Activated CD4-positive, CD25-positive, alpha-beta regulatory T cell (primary cell): ENCODE measurements at regions not wholly inside any gene's neighbourhood (a gene's known extent, or its start where the extent isn't known, plus 50 kb on each side); places are given as distances from the start of the nearest gene placed in this dataset.

ENCODE experiments used
- DNase-seq, 4 experiments: peaks; one replicate each; lab custom pipeline; 2025; lab: John Stamatoyannopoulos, UW

GRCh38 chr18:73638709-73639108 lies 508.9 kb downstream of the FBXO15 start:
- DNase-seq, result no peak

- DNase-seq, result no peak
These were observed 511.3 kb downstream of the FBXO15 start for GRCh38 chr18:73636355-73636754.

GRCh38 chr18:73626859-73627258 lies 520.8 kb downstream of the FBXO15 start:
- DNase-seq, result no peak

GRCh38 chr18:73626221-73626620 lies 521.4 kb downstream of the FBXO15 start:
- DNase-seq, result no peak

- no peak for DNase-seq
These were observed 526.5 kb downstream of the FBXO15 start for GRCh38 chr18:73621091-73621490.

GRCh38 chr18:73617981-73618380 lies 529.7 kb downstream of the FBXO15 start:
- no peak for DNase-seq

- no peak for DNase-seq
These were observed 532.1 kb downstream of the FBXO15 start for GRCh38 chr18:73615506-73615905.

- no peak for DNase-seq
These were observed 532.8 kb downstream of the FBXO15 start for GRCh38 chr18:73614812-73615211.

- no peak for DNase-seq
These were observed 533.8 kb downstream of the FBXO15 start for GRCh38 chr18:73613706-73614340.

- DNase-seq, result no peak
These were observed 549.6 kb downstream of the FBXO15 start for GRCh38 chr18:73597832-73598615.

- DNase-seq, result no peak
These were observed 552.9 kb downstream of the FBXO15 start for GRCh38 chr18:73594749-73595148.

GRCh38 chr18:73593207-73593606 lies 554.4 kb downstream of the FBXO15 start:
- no peak for DNase-seq

- no peak for DNase-seq
These were observed 556.7 kb downstream of the FBXO15 start for GRCh38 chr18:73590950-73591349.

GRCh38 chr18:73579698-73580097 lies 567.9 kb downstream of the FBXO15 start:
- DNase-seq, result no peak

- no peak for DNase-seq
These were observed 570.3 kb downstream of the FBXO15 start for GRCh38 chr18:73577365-73577764.

GRCh38 chr18:73563901-73564472 lies 583.6 kb downstream of the FBXO15 start:
- no peak for DNase-seq

- no peak for DNase-seq
These were observed 584.3 kb downstream of the FBXO15 start for GRCh38 chr18:73563345-73563744.

GRCh38 chr18:73556904-73557303 lies 590.7 kb downstream of the FBXO15 start:
- no peak for DNase-seq

GRCh38 chr18:73552171-73552570 lies 595.5 kb downstream of the FBXO15 start:
- no peak for DNase-seq

GRCh38 chr18:73551211-73551610 lies 596.4 kb downstream of the FBXO15 start:
- DNase-seq, result no peak

GRCh38 chr18:73549236-73549635 lies 598.4 kb downstream of the FBXO15 start:
- no peak for DNase-seq

- DNase-seq, result no peak
These were observed 602.2 kb downstream of the FBXO15 start for GRCh38 chr18:73545472-73545871.

GRCh38 chr18:73544617-73545016 lies 603.0 kb downstream of the FBXO15 start:
- DNase-seq, result no peak
